Prostate gland (tissue), 2 donors: ENCODE measurements at regions not wholly inside any gene's neighbourhood (a gene's known extent, or its start where the extent isn't known, plus 50 kb on each side); places are given as distances from the start of the nearest gene placed in this dataset.

Experiments
- DNase-seq: peaks from one replicate; pipeline ENCODE4 v3.0.0-alpha.2; 2019; ENCODE audit warnings: low spot score
- H3K27ac ChIP-seq, 2 donors: fragments of 200-600 bp; sonication (generic); 2 replicates each; pipeline ENCODE4 v1.5.1; 2017 to 2019
- H3K27me3 ChIP-seq: fragments of 200-600 bp; sonication (generic); replicated peaks from 2 replicates; pipeline ENCODE4 v1.5.1; 2019; ENCODE audit not compliant: insufficient read depth
- H3K36me3 ChIP-seq, 2 donors: fragments of 200-600 bp; sonication (generic); 1 replicate in 1 of 2; 2 replicates in 1 of 2; pipeline versions ENCODE4 v1.5.1 to v1.8.1; 2017 to 2019
- H3K4me1 ChIP-seq: fragments of 200-600 bp; sonication (generic); replicated peaks from 2 replicates; pipeline ENCODE4 v1.5.1; 2019
- H3K4me3 ChIP-seq, 2 donors: fragments of 200-600 bp; sonication (generic); 2 replicates each; pipeline ENCODE4 v1.5.1; 2017 to 2019
- H3K9me3 ChIP-seq: fragments of 200-600 bp; sonication (generic); 2 replicates; pipeline ENCODE4 v1.5.1; 2017
- CTCF ChIP-seq, 4 experiments: fragments of 200-600 bp in 2 of 4; fragments of 450-650 bp in 2 of 4; sonication (generic) in 2 of 4; IDR thresholded peaks; 1 replicate in 3 of 4; 2 replicates in 1 of 4; pipeline ENCODE4 v1.5.1; 2016 to 2019; ENCODE audit warnings: antibody characterized with exemption in 4 of 4, mild to moderate bottlenecking in 2 of 4, moderate library complexity in 2 of 4
- POLR2A ChIP-seq: fragments of 450-650 bp; IDR thresholded peaks from one replicate; pipeline ENCODE4 v1.6.1; 2016; ENCODE audit warnings: antibody characterized with exemption, mild to moderate bottlenecking
- POLR2AphosphoS5 ChIP-seq: sonication (generic); formaldehyde crosslinking; IDR thresholded peaks from one replicate; pipeline ENCODE4 v1.6.1; 2017; ENCODE audit warnings: antibody characterized with exemption
- WGBS: methylation state at CpG from one replicate; pipeline ENCODE4 v1.1.5; 2018; 5-methylcytosine and 5-hydroxymethylcytosine counted together
- intact Hi-C: fragments of 100-400 bp; cut with DNase I; formaldehyde crosslinking; loops from one replicate; pipeline ENCODE4 v1.14.2; 2022

GRCh38 chr17:27218719-27219488 is 75.0 kb upstream of the WSB1 start:
- H3K27ac ChIP-seq, result no peak overlapping the region
- H3K4me3 ChIP-seq, result no peak overlapping the region
- H3K27me3 ChIP-seq, result no peaks in the 10 kb centered on the region
- H3K9me3 ChIP-seq, result no peaks in the 10 kb centered on the region
- H3K36me3 ChIP-seq, result no peaks in the 10 kb centered on the region
- no peaks in the 10 kb centered on the region for H3K4me1 ChIP-seq
- TF ChIP-seq POLR2A, result no peak
- no peak for TF ChIP-seq CTCF (IDR thresholded peaks at IDR 0.05)
- no peak for TF ChIP-seq POLR2AphosphoS5
- WGBS, result 75% methylated on average over 6 of the region's 6 CpGs
- no peak for DNase-seq
- intact Hi-C loops, result no loop called here

GRCh38 chr17:27222515-27222914 is 71.4 kb upstream of the WSB1 start:
- intact Hi-C loops, result no loop called here
- Histone ChIP-seq H3K27ac (no peak overlapping the region), H3K4me1 (no peaks in the 10 kb centered on the region), H3K4me3 (no peak overlapping the region), H3K36me3 (no peaks in the 10 kb centered on the region), H3K9me3 (no peaks in the 10 kb centered on the region), H3K27me3 (no peaks in the 10 kb centered on the region)
- TF ChIP-seq POLR2AphosphoS5, result no peak
- no peak for TF ChIP-seq POLR2A
- no peak for TF ChIP-seq CTCF (IDR thresholded peaks at IDR 0.05)
- DNase-seq, result no peak
- 91% methylated on average over 1 of the region's 1 CpG for WGBS

GRCh38 chr17:27224526-27225315 is 69.2 kb upstream of the WSB1 start:
- no peaks in the 10 kb centered on the region for H3K9me3 ChIP-seq
- WGBS, result 87% methylated on average over 5 of the region's 5 CpGs
- H3K36me3 ChIP-seq, result no peaks in the 10 kb centered on the region
- no peaks in the 10 kb centered on the region for H3K4me1 ChIP-seq
- DNase-seq, result no peak
- TF ChIP-seq POLR2A, result no peak
- TF ChIP-seq CTCF (IDR thresholded peaks at IDR 0.05), result no peak
- TF ChIP-seq POLR2AphosphoS5, result no peak
- H3K27ac ChIP-seq, result no peak overlapping the region
- intact Hi-C loops, result no loop called here
- H3K27me3 ChIP-seq, result no peaks in the 10 kb centered on the region
- no peak overlapping the region for H3K4me3 ChIP-seq

- no peak for DNase-seq
- Histone ChIP-seq H3K36me3 (no peaks in the 10 kb centered on the region), H3K4me1 (no peaks in the 10 kb centered on the region), H3K27ac (no peak overlapping the region), H3K27me3 (no peaks in the 10 kb centered on the region), H3K9me3 (no peaks in the 10 kb centered on the region), H3K4me3 (no peak overlapping the region)
- WGBS, result 61% methylated on average over 4 of the region's 4 CpGs
- TF ChIP-seq POLR2A, result no peak
- no peak for TF ChIP-seq POLR2AphosphoS5
- no peak for TF ChIP-seq CTCF (IDR thresholded peaks at IDR 0.05)
- intact Hi-C loops, result no loop called here
Observed at GRCh38 chr17:27226611-27227230, 67.2 kb upstream of the WSB1 start.
